Activated CD8-positive, alpha-beta memory T cell treated with anti-CD3 and anti-CD28 coated beads for 36 hours (primary cell): ENCODE measurements at regions not wholly inside any gene's neighbourhood (a gene's known extent, or its start where the extent isn't known, plus 50 kb on each side); places are given as distances from the start of the nearest gene placed in this dataset.

Source experiments
- CTCF ChIA-PET: fragments of 350-600 bp; sonication (Branson Sonifier 250); formaldehyde crosslinking; loops from one replicate; lab custom pipeline; 2021; ENCODE audit warnings: antibody characterized with exemption; lab: Charles Lee
- POLR2A ChIA-PET: fragments of 350-600 bp; sonication (Branson Sonifier 250); formaldehyde crosslinking; loops from one replicate; lab custom pipeline; 2021; ENCODE audit warnings: antibody characterized with exemption; lab: Charles Lee

DNA sequence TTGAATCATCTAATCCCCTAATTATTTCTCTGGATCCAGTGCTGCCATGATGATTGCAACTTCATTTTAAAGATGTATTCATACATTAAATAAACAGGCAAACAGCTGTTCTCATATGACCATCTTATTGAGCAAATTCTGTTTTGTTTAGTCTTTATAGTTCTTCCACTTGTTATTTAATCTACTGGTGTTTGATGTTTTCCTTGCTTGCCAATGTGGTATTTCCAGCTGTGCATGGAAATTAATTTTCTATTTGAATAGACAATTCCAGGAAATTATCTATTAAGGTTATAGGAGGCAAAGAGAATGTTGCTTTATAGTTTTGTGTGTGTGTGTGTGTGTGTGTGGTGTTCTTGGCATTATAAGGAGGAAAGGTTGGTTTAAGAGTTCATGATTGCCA is 167.0 kb upstream of the PRPS1L1 start:
- POLR2A ChIA-PET: no interaction called here
- CTCF ChIA-PET: no interaction called here

DNA sequence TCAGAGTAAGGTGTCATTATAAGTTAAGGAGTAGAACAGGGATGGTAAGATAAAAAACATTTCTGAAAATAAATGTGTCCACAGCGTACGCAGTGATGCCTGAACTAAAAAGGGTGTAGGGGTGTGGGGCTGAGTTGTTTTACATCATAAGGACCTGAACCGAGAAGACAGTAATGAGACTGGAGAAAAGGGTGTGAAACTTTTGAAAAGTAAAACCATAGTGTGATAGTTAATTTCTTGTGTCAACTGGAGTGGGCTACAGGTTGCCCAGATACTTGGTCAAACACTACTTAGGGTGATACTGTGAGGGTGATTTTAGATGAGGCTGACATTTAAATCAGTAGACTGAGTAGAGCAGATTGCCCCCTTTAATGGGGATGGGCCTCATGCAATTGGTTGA is 169.0 kb upstream of the PRPS1L1 start:
- POLR2A ChIA-PET: no interaction called here
- CTCF ChIA-PET: no interaction called here

DNA sequence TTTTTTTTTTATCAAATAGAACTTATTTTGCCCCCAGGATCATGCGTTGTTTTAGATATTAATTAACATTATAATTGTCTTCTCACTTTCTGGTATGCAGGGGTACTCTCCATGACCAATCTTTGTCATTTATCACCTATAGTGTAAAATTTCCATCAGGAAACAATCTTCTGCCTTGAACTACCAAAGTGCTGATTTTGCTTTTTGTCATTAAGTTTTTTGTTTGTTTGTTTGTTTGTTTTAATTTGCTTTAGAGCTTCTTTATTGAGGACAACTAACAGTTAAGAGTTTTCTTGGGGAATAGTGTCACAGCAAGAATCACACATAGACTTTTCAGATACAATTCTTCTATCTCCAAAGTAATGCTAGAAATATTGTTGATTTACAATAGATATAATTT is 171.2 kb upstream of the PRPS1L1 start:
- ChIA-PET POLR2A (interaction anchor here (0.7 kb wide), 1 partner anchor 92 kb away, joined by 3 read pairs; no protein-coding TSS in a partner anchor), CTCF (no interaction called here)

DNA sequence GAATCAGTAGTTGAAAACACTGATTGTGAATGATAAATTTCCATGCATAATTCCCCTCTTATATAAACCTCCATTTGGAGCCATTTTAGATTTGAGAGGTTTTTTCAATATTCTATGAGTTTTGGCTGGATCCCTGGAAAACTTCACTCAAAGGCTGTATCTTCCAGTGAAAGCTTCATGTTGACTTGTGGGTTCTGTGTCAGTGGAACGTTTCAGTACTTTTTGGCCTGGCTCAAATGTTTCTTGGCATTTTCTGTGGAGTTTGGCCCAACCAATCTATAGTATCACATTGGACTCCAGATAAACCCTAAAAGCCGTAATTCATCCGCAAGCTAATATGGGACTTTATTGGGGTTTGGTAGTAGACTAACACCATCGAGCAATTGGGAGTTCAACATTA is 172.6 kb upstream of the PRPS1L1 start:
- ChIA-PET POLR2A (no interaction called here), CTCF (no interaction called here)

DNA sequence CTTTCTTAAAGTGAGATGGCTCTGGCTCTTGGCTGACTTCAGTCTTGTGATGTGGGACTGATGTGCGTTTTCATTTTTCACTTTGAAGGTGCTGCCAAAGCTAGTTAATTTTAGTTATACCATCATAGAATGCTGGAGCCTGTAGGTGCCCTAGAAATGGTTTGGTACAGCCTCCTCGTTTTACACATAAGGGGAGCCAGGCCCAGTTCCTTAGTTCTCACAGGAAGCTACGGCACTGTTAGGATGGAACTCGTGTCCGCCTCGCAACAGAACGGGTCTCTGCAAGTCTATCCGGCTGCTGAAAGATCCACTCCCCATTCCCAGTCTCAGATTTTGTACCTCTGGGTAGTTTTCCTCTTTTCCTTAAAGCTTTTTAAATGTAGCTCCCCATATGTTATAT is 173.2 kb upstream of the PRPS1L1 start:
- POLR2A ChIA-PET: no interaction called here
- CTCF ChIA-PET: no interaction called here

DNA sequence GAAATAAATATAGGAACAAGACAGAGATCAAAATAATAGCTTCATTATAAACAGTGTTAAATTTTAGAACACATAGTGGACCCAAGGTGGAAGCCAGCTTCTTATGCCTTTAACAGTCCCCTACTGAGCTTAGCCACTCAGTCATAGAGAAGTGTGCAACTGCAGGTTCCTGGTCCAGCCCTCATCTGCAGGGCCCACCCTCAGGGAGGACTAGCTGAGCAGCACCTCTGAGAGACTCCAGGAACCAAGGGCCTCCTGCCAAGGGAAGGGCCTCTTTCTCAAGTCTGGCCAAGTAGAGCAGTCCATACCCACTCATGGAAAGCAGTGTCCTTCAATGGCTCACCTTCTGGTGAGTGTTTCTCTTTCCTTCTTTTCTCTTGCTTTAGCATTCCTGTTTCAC is 173.7 kb upstream of the PRPS1L1 start:
- ChIA-PET POLR2A (no interaction called here), CTCF (no interaction called here)

DNA sequence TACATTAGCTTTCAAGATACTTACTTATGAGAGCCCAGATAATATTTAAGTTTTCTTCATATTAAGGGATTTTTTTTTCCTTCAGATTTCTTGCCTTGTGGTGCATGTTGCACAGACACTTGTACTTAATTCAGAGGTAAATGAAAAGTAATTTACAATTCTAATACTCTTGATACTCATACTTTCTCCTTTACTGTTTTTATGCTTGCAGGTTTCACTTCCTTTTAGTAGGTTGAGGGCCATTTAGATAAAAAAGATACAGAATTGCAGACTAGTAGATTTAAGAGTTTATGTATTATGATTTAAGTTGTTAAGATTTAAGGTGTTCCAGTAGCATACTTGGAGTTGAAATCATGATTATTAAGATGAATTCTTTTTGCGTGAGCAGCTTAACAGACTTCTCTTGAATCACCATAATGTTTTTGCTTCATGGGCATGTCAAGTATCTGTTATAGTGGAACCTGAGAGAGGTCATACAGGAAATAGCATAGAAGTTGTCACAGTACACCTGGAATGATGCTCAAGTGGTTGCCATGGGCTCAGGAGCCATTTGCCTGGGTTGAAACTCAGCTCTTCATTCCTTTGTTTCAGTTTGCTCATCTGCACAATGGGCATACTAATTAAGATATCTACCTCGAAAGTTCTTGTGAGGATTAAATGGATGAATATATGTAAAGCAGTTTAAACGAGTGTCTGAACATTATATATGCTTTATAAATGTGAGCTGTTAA is 174.8 kb upstream of the PRPS1L1 start:
- ChIA-PET CTCF (no interaction called here), POLR2A (no interaction called here)

DNA sequence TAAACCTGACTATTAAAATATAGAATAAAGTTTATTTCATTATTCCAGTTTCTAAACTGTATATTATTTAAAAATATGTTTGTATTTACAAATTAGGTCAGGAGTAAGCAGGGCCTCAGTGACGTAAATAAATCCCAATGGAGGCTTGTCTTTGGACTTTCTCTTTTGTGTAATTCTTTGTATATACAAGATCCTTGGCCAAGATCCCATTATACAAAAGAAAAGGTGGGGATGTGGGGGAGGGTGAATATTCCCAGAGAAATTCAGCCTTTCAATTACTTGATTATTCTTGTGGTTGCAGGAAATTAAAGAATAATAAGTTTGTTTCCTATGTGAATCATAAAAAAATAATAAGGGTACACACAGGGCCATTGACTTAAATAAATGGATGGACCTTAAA is 178.7 kb upstream of the PRPS1L1 start:
- CTCF ChIA-PET: no interaction called here
- POLR2A ChIA-PET: no interaction called here

DNA sequence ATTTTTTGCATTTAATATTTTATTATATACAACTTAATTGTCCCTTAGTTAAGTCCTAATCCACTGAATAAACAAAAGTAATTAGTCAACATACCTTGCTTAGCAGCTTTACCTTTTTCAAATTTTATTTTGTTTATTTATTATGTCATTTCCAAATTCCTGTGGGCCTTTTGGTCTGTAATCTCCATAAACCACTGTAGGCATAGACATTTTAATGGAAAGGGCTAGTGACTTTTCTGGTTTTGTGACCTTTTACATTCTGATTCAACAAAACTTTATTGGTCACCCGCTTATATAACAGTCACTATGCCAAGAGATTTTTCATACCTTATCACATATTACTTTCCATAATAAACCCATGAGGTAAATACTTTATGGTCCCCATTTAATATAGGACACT is 181.3 kb upstream of the PRPS1L1 start:
- POLR2A ChIA-PET: interaction anchor here (0.7 kb wide), 1 partner anchor 14 kb away, joined by 4 read pairs; no protein-coding TSS in a partner anchor

DNA sequence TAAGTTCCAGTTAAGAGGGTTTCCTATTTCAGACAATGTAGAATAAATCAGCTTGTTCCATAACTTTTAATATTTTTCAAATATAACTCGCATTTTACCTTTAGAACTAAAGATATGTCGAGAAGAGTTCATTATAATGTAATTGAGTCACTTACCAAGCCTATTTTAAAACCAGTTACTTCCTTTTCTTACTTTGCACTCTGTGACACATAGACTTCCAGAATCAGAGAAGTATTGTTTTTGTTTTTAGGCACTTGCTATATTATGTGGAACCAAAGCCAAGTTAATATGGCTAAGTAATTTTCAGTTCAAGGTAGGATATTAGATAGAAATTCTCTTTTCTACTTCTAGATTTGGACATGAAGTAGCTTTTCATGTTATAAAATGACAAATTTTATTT is 182.7 kb upstream of the PRPS1L1 start:
- CTCF ChIA-PET: no interaction called here
- POLR2A ChIA-PET: no interaction called here

More for the DNA sequence above, 181.3 kb upstream of the PRPS1L1 start:
- CTCF ChIA-PET: no interaction called here

DNA sequence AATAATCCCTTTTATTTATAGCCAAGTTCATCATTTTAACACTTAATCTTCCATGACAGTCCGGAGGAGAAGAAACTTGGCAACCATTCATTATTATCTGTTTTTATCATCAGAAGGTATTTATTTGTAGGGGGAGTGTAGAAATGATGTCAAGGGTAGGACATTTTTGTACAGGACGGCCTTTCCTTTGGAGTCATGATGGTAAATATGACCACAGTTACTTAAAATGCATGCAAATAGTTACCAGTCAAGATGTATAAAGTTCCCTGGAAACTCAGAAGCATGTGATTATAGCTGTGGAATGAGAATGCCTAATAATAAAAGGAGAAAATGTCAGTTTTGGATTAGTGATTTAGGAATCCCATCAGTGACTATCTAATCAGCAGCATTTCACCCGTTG is 183.1 kb upstream of the PRPS1L1 start:
- POLR2A ChIA-PET: no interaction called here
- CTCF ChIA-PET: no interaction called here

DNA sequence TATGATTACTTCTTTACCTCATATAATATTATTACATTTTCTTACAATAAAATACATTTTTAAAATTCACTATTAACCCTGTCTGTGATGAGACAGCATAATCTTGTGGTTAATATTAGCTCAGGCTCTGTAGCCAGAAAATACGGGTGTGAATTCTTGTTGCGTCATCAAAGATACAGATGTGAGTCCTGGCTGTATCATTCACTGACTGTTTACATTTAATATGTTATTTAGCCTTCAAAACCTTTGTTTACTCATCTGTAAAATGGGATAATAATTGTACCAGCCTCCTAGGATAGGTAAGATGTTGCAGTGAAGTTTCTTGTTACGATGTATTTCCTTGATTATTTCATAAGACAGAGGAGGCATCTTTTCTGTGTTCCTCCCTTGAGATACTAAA is 184.7 kb upstream of the PRPS1L1 start:
- ChIA-PET POLR2A (no interaction called here), CTCF (no interaction called here)

DNA sequence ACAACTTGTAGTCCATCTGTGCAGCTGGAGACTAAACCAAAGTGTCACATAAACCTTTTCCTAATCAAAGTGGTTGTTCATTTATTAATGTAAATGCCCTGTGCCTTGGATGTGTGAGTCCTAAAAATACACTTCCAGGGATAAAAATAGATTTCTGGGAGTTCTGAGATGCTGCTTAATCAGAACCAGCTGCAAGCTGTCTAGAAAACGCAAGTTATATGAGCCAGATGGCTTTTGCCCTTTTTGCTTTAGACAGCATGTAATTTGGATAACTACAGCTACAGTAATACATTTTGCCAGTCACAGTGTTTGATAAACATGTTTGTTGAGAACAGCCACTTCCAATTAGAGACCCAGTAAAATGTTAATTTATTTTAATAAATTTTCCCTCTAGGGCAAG is 185.1 kb upstream of the PRPS1L1 start:
- CTCF ChIA-PET: no interaction called here
- POLR2A ChIA-PET: no interaction called here

DNA sequence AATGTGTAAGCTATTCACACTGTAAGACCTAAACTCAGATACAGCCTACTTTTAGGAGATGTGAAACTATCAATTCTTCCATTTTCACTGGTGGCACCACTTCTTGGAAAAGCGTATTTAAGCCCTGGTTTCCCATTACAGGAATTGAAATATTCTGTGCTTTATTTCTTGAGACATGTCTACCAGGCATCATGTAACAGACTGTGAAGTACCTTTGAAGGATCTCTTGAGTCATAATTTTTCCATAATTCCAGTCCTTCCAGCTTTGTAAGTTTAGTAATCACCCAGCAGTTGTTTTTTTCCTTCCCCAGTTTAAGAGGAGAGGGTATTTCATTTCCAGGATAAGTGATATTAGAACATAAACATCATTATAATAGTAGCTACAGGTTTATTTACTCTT is 186.0 kb upstream of the PRPS1L1 start:
- CTCF ChIA-PET: no interaction called here
- POLR2A ChIA-PET: no interaction called here

DNA sequence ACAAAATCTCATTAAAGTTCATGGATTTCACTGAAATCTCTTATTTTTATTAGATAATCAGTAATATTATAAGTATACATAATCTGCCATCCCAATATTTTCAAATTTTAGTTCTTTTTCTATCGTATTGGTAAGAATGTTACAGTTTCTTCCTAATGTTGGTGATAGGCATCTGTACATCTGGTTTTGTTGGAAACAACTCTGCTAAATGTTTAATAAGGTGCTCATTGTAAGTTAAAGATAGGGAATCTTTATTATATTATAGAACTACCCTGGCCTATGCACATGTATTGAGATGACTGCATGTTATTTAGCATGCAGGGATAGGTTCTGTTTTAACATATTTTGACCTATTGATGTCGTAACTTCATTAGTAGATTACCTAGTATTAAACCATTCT is 188.6 kb upstream of the PRPS1L1 start:
- ChIA-PET POLR2A (no interaction called here), CTCF (no interaction called here)

DNA sequence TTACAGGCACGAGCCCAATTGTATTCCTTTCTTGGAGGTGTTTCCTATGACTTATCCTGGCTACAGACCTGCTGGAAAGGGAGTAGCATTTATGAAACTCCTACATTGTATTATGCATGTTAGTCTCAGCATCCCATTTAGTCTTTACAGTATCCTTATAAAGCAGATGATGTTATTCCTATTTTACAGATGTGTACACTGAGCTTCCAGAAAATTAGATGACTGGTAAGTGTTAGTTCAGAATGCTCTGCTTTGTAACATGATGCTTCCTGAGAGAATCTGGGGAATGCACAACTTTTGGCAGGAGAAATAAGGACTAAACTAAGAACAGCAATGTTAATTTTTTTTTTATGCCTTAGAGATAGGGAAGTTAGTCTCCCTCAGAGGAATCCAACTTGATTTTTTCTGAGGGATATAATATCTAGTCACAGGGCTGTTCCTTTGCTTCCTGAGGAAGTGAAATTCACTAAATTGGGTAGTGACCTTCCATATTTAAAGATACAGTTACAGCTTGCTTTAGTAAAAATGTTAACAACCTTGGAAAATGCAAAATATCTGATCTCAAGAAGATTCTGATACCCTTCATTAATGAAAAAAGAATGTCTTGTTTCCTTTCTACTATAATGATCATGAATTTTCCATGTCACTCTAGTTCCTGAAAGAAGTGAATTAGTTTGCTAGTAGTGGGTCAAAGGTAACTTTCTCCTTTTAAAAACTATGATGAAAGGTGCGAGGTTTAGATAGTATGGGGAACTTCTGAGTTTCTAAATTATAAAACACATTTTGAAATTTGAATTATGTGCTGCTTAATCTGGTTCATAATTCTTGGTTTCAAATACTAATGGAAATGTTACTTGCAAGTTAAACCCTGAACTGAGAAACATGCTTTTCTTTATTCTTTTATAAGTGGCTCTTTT is 194.0 kb upstream of the PRPS1L1 start:
- CTCF ChIA-PET: no interaction called here
- POLR2A ChIA-PET: no interaction called here

DNA sequence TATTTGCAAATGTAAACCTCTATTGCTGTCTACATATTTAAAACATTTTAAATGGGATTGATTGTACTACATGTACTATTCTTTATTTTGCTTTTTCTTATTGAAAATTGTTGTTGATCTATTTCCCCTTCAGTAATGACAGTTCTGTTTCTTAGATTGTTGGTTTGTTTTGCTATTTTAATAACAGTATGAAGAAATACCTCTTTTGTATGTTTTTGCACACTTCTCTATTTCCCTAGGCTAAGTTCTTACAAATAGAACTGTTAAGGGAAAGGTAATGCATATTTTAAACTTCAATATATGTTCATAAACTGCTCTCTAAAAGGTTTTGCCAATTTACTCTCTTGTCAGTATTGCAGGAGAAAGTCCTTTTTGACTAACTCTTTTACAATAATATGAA is 195.0 kb upstream of the PRPS1L1 start:
- ChIA-PET POLR2A (no interaction called here), CTCF (no interaction called here)

DNA sequence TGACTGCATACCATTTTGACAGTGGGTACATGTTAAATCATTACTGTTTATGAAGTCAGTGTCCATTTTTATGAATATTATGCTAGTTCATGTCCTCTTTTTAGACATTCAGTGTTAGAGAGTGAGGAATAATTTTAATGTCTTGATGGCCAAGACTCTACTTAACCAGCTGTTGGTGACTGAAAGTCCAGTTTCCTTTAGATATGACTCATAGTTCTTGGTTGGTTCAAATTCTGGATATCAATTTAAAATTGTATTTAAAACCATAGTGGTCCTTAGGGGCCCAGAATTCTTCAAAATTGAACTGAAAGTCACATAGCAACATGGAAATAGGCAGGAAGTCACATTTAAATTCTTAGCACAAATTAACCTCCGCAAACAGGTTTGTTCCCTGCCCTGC is 196.5 kb upstream of the PRPS1L1 start:
- CTCF ChIA-PET: no interaction called here
- POLR2A ChIA-PET: no interaction called here

DNA sequence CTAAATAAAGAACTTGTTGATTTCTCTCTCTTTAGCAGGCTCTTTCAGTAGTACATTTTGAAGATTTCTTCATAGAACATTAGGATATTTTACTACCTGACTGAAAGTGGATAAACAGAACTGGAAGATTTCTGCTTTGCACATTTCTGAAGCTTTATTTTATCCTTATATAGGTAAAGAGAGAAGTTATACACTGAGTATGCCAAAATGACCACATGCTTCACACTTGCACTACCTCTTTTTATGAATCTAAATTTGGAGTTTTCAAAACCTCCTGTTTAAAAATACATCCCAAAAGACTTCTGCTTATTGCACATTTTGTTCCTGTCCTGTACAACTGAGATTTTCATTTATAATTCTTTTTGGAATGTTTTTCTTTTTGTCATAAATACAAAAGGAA is 197.4 kb upstream of the PRPS1L1 start:
- POLR2A ChIA-PET: no interaction called here
- CTCF ChIA-PET: no interaction called here

DNA sequence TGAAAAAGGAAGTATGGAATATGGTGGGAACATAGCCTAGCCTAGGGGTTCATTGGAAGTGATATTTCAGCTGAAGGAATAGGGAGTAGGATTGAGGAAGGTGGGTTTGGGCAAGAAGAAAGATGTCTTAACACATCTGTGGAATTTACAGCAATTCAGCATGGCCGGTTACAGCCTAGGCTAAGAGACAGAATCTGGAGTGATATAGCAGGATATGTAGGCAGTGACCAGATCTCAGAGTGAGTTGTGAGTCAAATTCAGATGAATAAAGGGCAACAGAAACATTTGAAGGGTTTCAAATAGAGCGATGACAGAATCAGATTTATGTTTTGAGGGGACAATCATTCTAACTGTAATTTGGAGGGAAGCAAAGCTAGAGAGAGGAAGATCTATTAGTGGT is 199.0 kb upstream of the PRPS1L1 start:
- POLR2A ChIA-PET: no interaction called here
- CTCF ChIA-PET: no interaction called here

DNA sequence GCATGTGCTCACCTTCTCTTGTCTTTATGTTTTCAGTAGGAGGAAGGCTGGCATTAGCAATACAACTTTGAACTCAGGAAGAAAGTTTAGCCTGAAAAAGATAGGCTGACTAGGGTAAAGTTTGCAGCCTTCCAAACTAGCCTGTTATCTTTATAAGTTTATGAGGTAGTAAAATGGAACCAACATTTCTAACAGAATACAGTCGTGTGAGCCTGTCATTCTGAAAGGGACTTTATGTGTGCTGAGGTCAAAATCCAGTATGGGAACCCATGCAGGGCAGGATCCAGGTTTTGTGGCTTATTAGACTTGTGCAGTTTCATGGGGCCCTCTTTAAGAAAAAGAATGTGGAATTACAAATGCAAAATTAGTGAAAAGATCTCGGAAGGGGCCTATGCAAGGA is 201.0 kb upstream of the PRPS1L1 start:
- CTCF ChIA-PET: no interaction called here
- POLR2A ChIA-PET: no interaction called here
